ENCODE measurements at regions not wholly inside any gene's neighbourhood (a gene's known extent, or its start where the extent isn't known, plus 50 kb on each side); places are given as distances from the start of the nearest gene placed in this dataset.
A peak's percentile ranks its signal among the peaks of the same experiment; 100 is the strongest.
"Not testable (repeated sequence)": the region's sequence is repeated elsewhere in the genome, so short reads cannot be mapped to it uniquely, and the experiment has no call there.

- no peaks in the 10 kb centered on the region for H3K27me3 ChIP-seq (ENCODE audit: control insufficient read depth, insufficient read depth, low read length)
- ChIA-PET POLR2A (no interaction called here), CTCF (no interaction called here)
- H3K4me3 ChIP-seq (ENCODE audit: low read depth, low read length) = no peak overlapping the region
- no peak for TF ChIP-seq CTCF (IDR thresholded peaks at IDR 0.05; ENCODE audit: insufficient read depth, low read depth, low read length)
- DNase-seq (ENCODE audit: low read depth) = no peak
- H3K36me3 ChIP-seq (ENCODE audit: control insufficient read depth, insufficient read depth, low read length) = no peaks in the 10 kb centered on the region
Observed at GRCh38 chr10:52952391-52953055, 179.9 kb upstream of the MBL2 start.

- ChIA-PET POLR2A (no interaction called here), CTCF (interaction anchor here (0.7 kb wide), 1 partner anchor 196 kb away, joined by 3 read pairs; no protein-coding TSS in a partner anchor)
- Histone ChIP-seq H3K36me3 (ENCODE audit: control insufficient read depth, insufficient read depth, low read length) (no peaks in the 10 kb centered on the region), H3K27me3 (ENCODE audit: control insufficient read depth, insufficient read depth, low read length) (no peaks in the 10 kb centered on the region), H3K4me3 (ENCODE audit: low read depth, low read length) (no peak overlapping the region)
- no peak for DNase-seq (ENCODE audit: low read depth)
- peak; percentile 41 for TF ChIP-seq CTCF (IDR thresholded peaks at IDR 0.05; ENCODE audit: insufficient read depth, low read depth, low read length)
Observed at GRCh38 chr10:52951824-52952223, 179.2 kb upstream of the MBL2 start.

- no peak for DNase-seq (ENCODE audit: low read depth)
- no peaks in the 10 kb centered on the region for H3K36me3 ChIP-seq (ENCODE audit: control insufficient read depth, insufficient read depth, low read length)
- POLR2A ChIA-PET = no interaction called here
- CTCF ChIA-PET = interaction anchor here (0.6 kb wide), 1 partner anchor 115 kb away, joined by 3 read pairs; no protein-coding TSS in a partner anchor
- no peak for TF ChIP-seq CTCF (IDR thresholded peaks at IDR 0.05; ENCODE audit: insufficient read depth, low read depth, low read length)
- no peaks in the 10 kb centered on the region for H3K27me3 ChIP-seq (ENCODE audit: control insufficient read depth, insufficient read depth, low read length)
- H3K4me3 ChIP-seq (ENCODE audit: low read depth, low read length) = no peak overlapping the region
Observed at GRCh38 chr10:52950578-52950977, 178.0 kb upstream of the MBL2 start.

- Histone ChIP-seq H3K27me3 (ENCODE audit: control insufficient read depth, insufficient read depth, low read length) (no peaks in the 10 kb centered on the region), H3K36me3 (ENCODE audit: control insufficient read depth, insufficient read depth, low read length) (no peaks in the 10 kb centered on the region), H3K4me3 (ENCODE audit: low read depth, low read length) (no peak overlapping the region)
- TF ChIP-seq CTCF (IDR thresholded peaks at IDR 0.05; ENCODE audit: insufficient read depth, low read depth, low read length) = no peak
- CTCF ChIA-PET = interaction anchor here (1.6 kb wide), 1 partner anchor 132 kb away, joined by 3 read pairs; no protein-coding TSS in a partner anchor
- POLR2A ChIA-PET = no interaction called here
- DNase-seq (ENCODE audit: low read depth) = no peak
Observed at GRCh38 chr10:52949899-52950298, 177.3 kb upstream of the MBL2 start.

- TF ChIP-seq CTCF (IDR thresholded peaks at IDR 0.05; ENCODE audit: insufficient read depth, low read depth, low read length) = no peak
- POLR2A ChIA-PET = no interaction called here
- CTCF ChIA-PET = no interaction called here
- no peak for DNase-seq (ENCODE audit: low read depth)
- no peak overlapping the region for H3K4me3 ChIP-seq (ENCODE audit: low read depth, low read length)
- H3K36me3 ChIP-seq (ENCODE audit: control insufficient read depth, insufficient read depth, low read length) = no peaks in the 10 kb centered on the region
- H3K27me3 ChIP-seq (ENCODE audit: control insufficient read depth, insufficient read depth, low read length) = no peaks in the 10 kb centered on the region
Observed at GRCh38 chr10:52946486-52946885, 173.9 kb upstream of the MBL2 start.

GRCh38 chr10:52945521-52945920 is 172.9 kb upstream of the MBL2 start:
- DNase-seq (ENCODE audit: low read depth); H3K4me3 ChIP-seq (ENCODE audit: low read depth, low read length); H3K27me3 ChIP-seq (ENCODE audit: control insufficient read depth, insufficient read depth, low read length); POLR2A ChIA-PET; H3K36me3 ChIP-seq (ENCODE audit: control insufficient read depth, insufficient read depth, low read length): not testable (repeated sequence)
- CTCF ChIA-PET = interaction anchor here (0.9 kb wide), 1 partner anchor 26 kb away, joined by 3 read pairs; no protein-coding TSS in a partner anchor
